NCI-H2227 treated with DMSO at 0.1 percent for 48 hours (cell line): ENCODE measurements at regions not wholly inside any gene's neighbourhood (a gene's known extent, or its start where the extent isn't known, plus 50 kb on each side); places are given as distances from the start of the nearest gene placed in this dataset.
"Not testable (repeated sequence)": the region's sequence is repeated elsewhere in the genome, so short reads cannot be mapped to it uniquely, and the experiment has no call there.

Experiments
- DNase-seq: peaks from one replicate; lab custom pipeline; 2025; lab: John Stamatoyannopoulos, UW

DNA sequence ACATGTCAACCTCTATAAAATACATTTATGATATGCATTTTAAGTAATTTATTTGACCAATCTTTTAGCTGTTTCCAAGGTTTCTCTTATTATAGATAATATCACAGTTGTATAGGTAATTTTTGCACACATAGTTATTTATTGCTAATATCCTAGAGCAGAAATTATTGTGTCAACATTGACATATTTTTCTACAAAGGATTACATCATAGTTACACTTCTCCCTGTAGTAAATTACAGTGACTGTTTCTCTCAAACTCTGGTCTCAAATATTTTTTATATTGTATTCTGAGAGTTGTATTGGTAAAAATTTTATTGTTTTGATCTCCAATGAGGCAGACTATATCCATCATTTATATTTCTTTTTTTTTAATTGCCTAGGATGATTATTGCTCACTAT lies 714.4 kb upstream of the CDH6 start:
- DNase-seq, result no peak

DNA sequence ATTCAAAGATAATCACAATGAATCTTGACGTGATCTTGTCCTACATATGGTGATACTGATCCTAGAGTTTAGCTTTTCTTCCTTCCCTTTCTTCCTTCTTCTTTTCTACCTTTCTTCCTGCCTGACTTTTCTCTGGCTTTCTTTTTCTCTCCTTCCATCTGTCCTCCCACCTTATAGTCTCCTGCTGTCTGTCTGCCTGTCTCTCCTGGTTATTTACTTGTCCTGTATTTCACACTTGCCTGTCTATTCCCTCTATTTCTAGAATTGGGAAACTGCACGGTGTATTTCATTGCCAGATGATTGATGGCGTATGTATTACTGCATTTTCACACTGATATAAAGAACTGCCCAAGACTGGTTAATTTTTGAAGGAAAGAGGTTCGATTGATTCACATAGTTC lies 718.1 kb upstream of the CDH6 start:
- no peak for DNase-seq

GRCh38 chr5:30469691-30470090 lies 723.8 kb upstream of the CDH6 start:
- no peak for DNase-seq

DNA sequence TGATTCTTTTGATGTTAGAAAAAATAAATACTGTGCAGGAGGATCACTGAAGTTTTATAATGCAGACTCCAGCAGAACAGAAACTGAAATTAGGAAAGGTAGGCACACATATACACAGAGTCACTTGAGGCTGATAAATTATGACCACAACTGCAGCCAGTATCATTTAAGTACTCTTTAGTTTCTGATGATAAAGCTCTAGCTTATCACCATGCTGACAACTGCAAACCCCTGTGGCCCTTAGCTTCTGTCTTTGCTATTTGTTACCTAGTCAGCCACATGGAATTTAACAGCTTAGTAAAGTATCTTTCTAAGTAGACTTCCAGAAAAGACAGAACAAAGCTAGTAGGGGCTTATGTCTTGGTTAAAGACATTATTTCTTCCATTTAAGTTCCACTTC lies 734.8 kb upstream of the CDH6 start:
- DNase-seq, result no peak

DNA sequence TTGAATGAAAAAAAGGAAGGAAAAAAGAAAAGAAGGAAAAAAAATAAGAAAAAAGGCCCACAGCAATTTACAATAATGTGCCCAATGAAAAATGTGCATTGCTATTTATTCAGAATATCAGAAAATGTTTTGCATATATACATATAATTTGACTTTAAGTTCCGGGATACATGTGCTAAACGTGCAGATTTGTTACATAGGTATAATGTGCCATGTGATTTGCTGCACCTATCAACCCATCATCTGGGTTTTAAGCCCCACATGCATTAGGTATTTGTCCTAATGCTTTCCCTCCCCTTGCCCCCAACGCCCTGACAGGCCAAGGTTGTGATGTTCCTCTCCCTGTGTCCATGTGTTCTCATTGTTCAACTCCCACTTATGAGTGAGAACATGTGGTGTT lies 738.0 kb upstream of the CDH6 start:
- DNase-seq, result not testable (repeated sequence)

- no peak for DNase-seq
Observed at GRCh38 chr5:30453168-30453567, 740.3 kb upstream of the CDH6 start.

- no peak for DNase-seq
Observed at GRCh38 chr5:30450153-30450552, 743.3 kb upstream of the CDH6 start.

DNA sequence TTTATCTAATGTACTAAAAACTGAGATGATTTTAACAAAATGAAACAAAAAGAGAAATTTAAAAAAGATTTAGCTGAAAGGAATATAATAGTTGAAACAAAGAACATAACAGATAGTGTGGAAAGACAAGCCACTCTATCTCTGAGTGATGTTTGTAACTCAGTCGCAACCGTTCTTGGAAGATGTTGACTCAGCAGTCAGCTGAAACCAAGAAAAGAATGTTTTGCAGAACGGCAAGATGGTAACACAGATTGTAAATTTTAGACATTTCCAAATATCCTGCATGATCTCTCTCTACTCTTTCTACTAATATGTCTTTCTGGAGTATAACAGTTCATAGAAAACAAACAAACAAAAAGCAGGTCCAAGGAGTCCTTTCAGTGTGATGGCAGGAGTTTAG lies 746.1 kb upstream of the CDH6 start:
- no peak for DNase-seq

GRCh38 chr5:30446456-30446855 lies 747.0 kb upstream of the CDH6 start:
- DNase-seq, result no peak

DNA sequence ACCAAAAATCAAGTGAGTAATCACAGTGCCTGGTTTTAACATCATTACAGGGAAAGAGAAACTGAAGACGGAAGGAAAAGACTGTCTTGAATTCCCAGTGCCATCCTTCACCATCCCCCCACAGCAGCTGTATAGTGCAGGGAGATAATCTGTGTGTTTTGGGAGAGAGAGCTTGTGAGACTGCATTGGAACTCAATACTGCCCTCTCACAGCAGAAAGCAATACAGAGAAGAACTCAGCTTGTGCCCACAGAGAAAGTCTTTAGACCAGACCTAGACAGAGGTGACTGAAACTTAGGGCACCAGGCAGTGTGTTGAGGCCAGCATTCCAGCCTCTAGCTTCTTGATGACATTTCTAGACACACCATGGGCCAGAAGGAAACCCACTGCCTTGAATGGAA lies 754.7 kb upstream of the CDH6 start:
- no peak for DNase-seq

DNA sequence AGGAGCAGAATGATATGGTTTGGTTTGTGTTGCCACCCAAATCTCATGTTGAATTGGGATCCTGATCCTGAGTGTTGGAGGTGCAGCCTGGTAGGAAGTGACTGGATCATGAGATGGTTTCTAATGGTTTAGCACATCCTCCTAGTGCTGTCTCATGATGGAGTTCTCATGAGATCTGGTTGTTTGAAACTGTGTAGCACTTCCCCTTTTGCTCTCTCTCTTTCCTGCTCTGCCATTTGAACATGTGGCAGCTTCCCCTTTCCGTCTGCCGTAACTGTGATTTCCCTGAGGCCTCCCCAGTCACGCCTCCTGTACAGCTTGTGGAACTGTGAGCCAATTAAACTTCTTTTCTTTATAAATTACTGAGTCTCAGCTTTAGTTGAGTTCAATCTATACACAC lies 756.8 kb upstream of the CDH6 start:
- DNase-seq, result no peak

GRCh38 chr5:30428866-30429407 lies 764.5 kb upstream of the CDH6 start:
- not testable (repeated sequence) for DNase-seq

DNA sequence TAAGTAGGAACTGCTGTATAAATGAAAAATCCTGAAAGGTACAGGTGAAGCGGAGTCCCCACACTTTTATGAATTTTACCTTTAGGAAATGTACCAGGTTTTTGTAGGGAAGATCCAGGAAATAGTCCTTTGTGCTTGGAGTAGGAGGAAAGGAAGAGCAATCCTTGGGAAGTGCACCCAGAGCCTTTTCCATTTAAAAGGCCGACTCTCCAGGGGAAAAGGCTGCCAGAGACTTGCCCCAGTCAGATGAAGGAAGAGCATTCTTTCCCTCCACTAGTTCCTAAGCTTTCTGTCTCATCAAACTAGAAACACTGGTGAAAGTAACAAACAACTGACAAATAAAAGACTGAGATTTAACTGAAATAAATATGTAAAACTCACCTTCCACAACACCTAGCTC lies 779.4 kb upstream of the CDH6 start:
- DNase-seq, result no peak

GRCh38 chr5:30413540-30413939 lies 779.9 kb upstream of the CDH6 start:
- DNase-seq, result no peak

DNA sequence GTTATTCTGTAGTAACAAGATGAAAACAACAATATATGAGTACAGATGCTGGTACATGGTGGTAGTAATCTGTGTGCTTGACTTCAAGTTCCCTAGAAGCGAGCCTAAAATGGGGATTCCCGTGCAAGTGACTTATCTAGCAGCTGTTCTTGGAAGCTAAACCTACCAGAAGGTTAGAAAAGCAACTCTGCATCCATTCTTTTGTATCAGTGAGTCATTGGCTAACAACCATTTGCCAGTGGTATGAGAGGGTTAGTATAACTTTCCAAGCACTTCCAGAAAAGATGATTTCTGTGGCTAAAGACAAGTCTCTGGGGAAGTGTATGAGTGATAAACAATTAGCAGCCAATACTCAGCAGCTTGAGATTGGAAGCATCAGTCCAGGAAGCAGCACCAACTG lies 787.7 kb upstream of the CDH6 start:
- DNase-seq, result no peak

DNA sequence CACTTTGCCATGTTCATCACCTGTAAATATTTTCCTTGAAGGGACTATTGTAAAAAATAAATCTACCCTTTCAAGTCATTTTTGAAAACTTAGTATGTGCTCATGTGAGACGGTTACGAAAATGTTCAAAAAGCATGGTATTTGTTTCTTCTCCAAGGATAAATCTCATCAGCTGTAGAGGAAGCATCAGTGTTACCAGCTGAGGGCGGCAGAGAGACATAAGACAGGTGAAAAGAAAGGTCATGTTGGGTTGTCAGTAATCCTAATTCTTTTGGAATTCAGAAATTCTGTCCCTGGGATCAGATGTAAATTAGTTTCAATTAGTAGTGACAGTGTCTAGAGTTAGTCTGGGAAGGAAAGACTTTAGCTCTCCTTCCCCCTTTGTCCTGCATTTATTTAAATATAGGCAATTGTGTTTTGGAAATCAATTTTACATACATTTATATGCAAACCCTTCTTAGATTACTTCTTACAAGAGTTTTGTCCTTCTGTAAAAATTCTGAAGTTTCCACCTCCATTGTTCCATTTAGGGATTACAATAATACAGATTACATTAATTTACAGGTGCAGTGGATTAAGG lies 791.9 kb upstream of the CDH6 start:
- DNase-seq, result no peak

DNA sequence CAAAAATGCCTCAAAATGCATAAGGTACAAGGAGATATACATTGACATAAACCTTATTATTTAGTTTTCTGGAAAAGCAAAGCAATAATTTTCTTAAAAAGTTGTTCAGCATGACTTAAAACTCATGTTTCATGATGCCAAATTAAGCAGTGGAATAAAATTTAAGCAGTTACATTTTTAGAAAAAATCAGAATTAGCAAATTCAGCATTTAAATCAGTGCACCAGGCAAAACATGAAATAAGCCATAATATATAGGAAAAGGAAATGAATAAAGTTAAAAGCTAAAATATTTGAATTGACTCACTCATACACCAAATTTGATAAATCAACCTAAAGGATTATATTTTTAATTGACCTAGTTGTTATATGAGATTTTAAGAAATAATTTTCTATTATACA lies 795.1 kb upstream of the CDH6 start:
- no peak for DNase-seq

DNA sequence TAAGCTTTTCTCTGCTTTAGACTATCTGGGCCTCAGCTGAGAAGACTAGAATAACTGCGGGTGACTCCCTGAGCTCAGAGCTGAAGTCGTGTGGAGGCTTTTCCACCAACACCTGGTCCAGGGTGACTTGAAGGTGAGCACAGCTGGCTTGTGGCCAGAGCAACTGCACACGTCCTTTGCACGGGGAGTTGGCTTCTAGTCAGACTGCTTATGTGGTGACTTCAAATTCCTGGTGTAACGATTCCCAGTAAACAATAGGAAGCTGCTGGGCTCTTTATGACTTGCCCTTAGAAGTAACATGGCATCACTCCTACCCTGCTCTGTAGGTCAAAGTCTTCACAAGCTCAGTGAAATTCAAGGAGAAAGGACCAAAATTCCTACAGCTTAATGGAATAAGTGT lies 800.6 kb upstream of the CDH6 start:
- no peak for DNase-seq

DNA sequence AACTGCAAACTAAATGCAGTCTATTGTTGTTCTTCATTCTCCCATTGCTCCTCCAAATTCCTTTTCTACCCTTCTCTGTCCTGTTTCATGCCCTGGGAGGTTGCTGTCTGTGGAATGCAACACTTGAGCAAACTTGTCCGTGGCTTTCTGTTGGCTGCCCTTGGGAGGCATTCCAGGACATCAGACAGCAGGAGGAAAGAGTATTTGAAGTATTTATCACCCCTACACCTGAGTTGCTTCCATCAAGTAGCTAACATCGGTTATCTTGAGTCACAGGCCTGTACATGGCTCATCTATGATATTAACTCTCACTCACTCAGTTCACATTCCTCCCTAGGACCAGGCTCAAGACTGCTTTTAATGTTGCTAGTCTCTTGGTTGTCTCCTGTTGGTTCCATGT lies 803.4 kb upstream of the CDH6 start:
- no peak for DNase-seq

- no peak for DNase-seq
Observed at GRCh38 chr5:30387974-30388632, 805.4 kb upstream of the CDH6 start.

DNA sequence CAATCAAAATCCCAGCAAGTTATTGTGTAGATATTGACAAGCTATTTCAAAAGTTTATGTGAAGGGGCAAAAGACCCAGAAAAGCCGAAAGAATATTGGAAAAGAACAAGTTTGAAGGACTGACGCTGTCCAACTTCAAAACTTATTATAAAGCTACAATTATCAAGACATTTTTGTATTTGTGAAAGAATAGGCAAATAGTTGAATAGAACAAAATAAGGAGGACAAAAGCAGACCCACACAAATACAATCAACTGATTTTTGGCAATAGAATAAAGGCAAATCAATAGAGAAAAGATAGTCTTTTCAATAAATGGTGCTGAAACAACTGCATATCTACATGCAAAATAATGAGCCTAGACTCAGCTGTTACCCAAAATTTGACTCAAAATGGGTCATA lies 807.7 kb upstream of the CDH6 start:
- no peak for DNase-seq

DNA sequence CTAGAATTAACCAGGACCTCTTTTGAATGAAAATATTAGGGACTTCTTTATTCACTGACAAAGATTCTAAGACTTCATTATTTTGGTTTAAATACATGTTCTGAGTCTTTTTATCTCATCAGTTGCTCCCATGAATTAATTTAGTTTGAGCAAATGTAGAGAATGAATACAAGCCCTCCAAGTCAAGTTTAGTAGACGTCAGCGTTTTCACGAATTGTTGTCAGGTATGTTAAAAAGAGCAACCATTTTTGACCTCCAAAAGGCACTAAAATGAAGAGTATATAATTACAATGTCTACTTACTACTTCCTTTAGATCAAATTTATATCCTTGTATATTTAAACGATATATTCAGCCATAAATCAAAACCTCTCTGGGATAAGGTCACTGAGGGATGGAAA lies 809.3 kb upstream of the CDH6 start:
- no peak for DNase-seq

- no peak for DNase-seq
Observed at GRCh38 chr5:30380228-30380627, 813.3 kb upstream of the CDH6 start.

GRCh38 chr5:30376848-30377247 lies 816.6 kb upstream of the CDH6 start:
- DNase-seq, result no peak
